Astrocyte (in vitro differentiated cells and primary cell): ENCODE measurements at regions not wholly inside any gene's neighbourhood (a gene's known extent, or its start where the extent isn't known, plus 50 kb on each side); places are given as distances from the start of the nearest gene placed in this dataset.
A peak's percentile ranks its signal among the peaks of the same experiment; 100 is the strongest.

Source experiments
- DNase-seq: peaks from one replicate; pipeline ENCODE4 v3.0.0-alpha.2; 2010; ENCODE audit warnings: low read depth
- FAIRE-seq: peaks from 2 replicates; lab custom pipeline; 2011; peaks lifted over from hg19 to GRCh38; lab: Jason Lieb, UNC
- H2AFZ ChIP-seq: 2 replicates; pipeline ENCODE4 v1.6.0; 2012; ENCODE audit warnings: low read depth, low read length, inconsistent platforms
- H3K27ac ChIP-seq: 2 replicates; pipeline ENCODE4 v1.5.1; 2011; ENCODE audit warnings: low read depth, low read length, inconsistent platforms
- H3K27me3 ChIP-seq: 2 replicates; pipeline ENCODE4 v1.6.0; 2011; ENCODE audit warnings: low read length, inconsistent platforms; ENCODE audit not compliant: insufficient read depth
- H3K36me3 ChIP-seq: 2 replicates; pipeline ENCODE4 v1.5.1; 2011; ENCODE audit warnings: low read length, inconsistent platforms; ENCODE audit not compliant: insufficient read depth
- H3K4me1 ChIP-seq: 2 replicates; pipeline ENCODE4 v1.5.1; 2011; ENCODE audit warnings: low read length, inconsistent platforms; ENCODE audit not compliant: insufficient read depth
- H3K4me2 ChIP-seq: 2 replicates; pipeline ENCODE4 v1.6.0; 2012; ENCODE audit warnings: low read length, inconsistent platforms
- H3K4me3 ChIP-seq: 2 replicates; pipeline ENCODE4 v1.5.1; 2011; ENCODE audit warnings: low read depth, mild to moderate bottlenecking, low read length, inconsistent platforms; ENCODE audit not compliant: insufficient read depth
- H3K79me2 ChIP-seq: 2 replicates; pipeline ENCODE4 v1.6.0; 2012; ENCODE audit warnings: mild to moderate bottlenecking, low read length, inconsistent platforms; ENCODE audit not compliant: insufficient read depth
- H3K9ac ChIP-seq: 2 replicates; pipeline ENCODE4 v1.6.0; 2012; ENCODE audit warnings: mild to moderate bottlenecking, low read length, inconsistent platforms
- H3K9me3 ChIP-seq: 2 replicates; pipeline ENCODE4 v1.5.1; 2012; ENCODE audit warnings: low read depth, mild to moderate bottlenecking, low read length, inconsistent platforms; ENCODE audit not compliant: insufficient read depth
- H4K20me1 ChIP-seq: 2 replicates; pipeline ENCODE4 v1.6.0; 2012; ENCODE audit warnings: low read length, inconsistent platforms; ENCODE audit not compliant: insufficient read depth
- H3K27ac Mint-ChIP-seq: one replicate; pipeline ENCODE4 v1.8.0; 2021; ENCODE audit warnings: mild to moderate bottlenecking, mixed read lengths; ENCODE audit not compliant: unreplicated experiment
- H3K27me3 Mint-ChIP-seq: one replicate; pipeline ENCODE4 v1.8.0; 2021; ENCODE audit warnings: low read depth, mixed read lengths; ENCODE audit not compliant: unreplicated experiment
- H3K36me3 Mint-ChIP-seq: one replicate; pipeline ENCODE4 v1.8.0; 2021; ENCODE audit warnings: low read depth, mixed read lengths; ENCODE audit not compliant: unreplicated experiment
- H3K4me1 Mint-ChIP-seq: one replicate; pipeline ENCODE4 v1.8.0; 2021; ENCODE audit warnings: low read depth, mixed read lengths; ENCODE audit not compliant: unreplicated experiment
- H3K4me3 Mint-ChIP-seq: one replicate; pipeline ENCODE4 v1.8.0; 2021; ENCODE audit warnings: mild to moderate bottlenecking, moderate library complexity, mixed read lengths; ENCODE audit not compliant: unreplicated experiment
- H3K9me3 Mint-ChIP-seq: one replicate; pipeline ENCODE4 v1.8.0; 2021; ENCODE audit warnings: mild to moderate bottlenecking, mixed read lengths; ENCODE audit not compliant: unreplicated experiment
- CTCF ChIP-seq: IDR thresholded peaks from 2 replicates; pipeline ENCODE4 v1.5.1; 2011; ENCODE audit warnings: low read depth, mild to moderate bottlenecking, inconsistent platforms, low read length, moderate library complexity; ENCODE audit not compliant: insufficient read depth
- EZH2 ChIP-seq: IDR thresholded peaks from 2 replicates; pipeline ENCODE4 v1.6.1; 2012; ENCODE audit warnings: mild to moderate bottlenecking, low read length, inconsistent platforms; ENCODE audit not compliant: insufficient read depth

GRCh38 chr20:48333707-48334106 lies 494.1 kb downstream of the PREX1 start:
- FAIRE-seq (no peak), DNase-seq (no peak)
- H3K36me3 Mint-ChIP-seq, result no peaks in the 10 kb centered on the region
- H2AFZ ChIP-seq, result no peak overlapping the region
- peaks cover 12% of the 10 kb centered on the region for H3K4me1 ChIP-seq
- no peak overlapping the region for H3K9ac ChIP-seq
- no peak overlapping the region for H3K27ac ChIP-seq
- no peaks in the 10 kb centered on the region for H4K20me1 ChIP-seq
- no peak overlapping the region for H3K4me3 ChIP-seq
- H3K27me3 ChIP-seq, result peaks cover 9% of the 10 kb centered on the region
- no peak overlapping the region for H3K4me2 ChIP-seq
- no peaks in the 10 kb centered on the region for H3K9me3 Mint-ChIP-seq
- peaks cover 22% of the 10 kb centered on the region for H3K4me1 Mint-ChIP-seq
- H3K79me2 ChIP-seq, result no peaks in the 10 kb centered on the region
- no peak for TF ChIP-seq EZH2
- H3K9me3 ChIP-seq, result no peaks in the 10 kb centered on the region
- H3K4me3 Mint-ChIP-seq, result no peak overlapping the region
- no peaks in the 10 kb centered on the region for H3K36me3 ChIP-seq
- peaks cover 2% of the 10 kb centered on the region for H3K27me3 Mint-ChIP-seq
- no peak overlapping the region for H3K27ac Mint-ChIP-seq

GRCh38 chr20:48332555-48332954 lies 495.2 kb downstream of the PREX1 start:
- Mint-ChIP-seq H3K4me1 (peaks cover 20% of the 10 kb centered on the region), H3K27me3 (peaks cover 10% of the 10 kb centered on the region), H3K9me3 (no peaks in the 10 kb centered on the region), H3K4me3 (no peak overlapping the region), H3K27ac (no peak overlapping the region), H3K36me3 (no peaks in the 10 kb centered on the region)
- no peaks in the 10 kb centered on the region for H4K20me1 ChIP-seq
- H3K4me2 ChIP-seq, result no peak overlapping the region
- peak; percentile 71 for DNase-seq
- H3K79me2 ChIP-seq, result no peaks in the 10 kb centered on the region
- peaks cover 8% of the 10 kb centered on the region for H3K4me1 ChIP-seq
- no peak overlapping the region for H3K4me3 ChIP-seq
- H3K9me3 ChIP-seq, result no peaks in the 10 kb centered on the region
- no peak for FAIRE-seq
- TF ChIP-seq EZH2 (no peak), CTCF (no peak)
- peaks cover 9% of the 10 kb centered on the region for H3K27me3 ChIP-seq
- H3K9ac ChIP-seq, result no peak overlapping the region
- no peak overlapping the region for H2AFZ ChIP-seq
- no peaks in the 10 kb centered on the region for H3K36me3 ChIP-seq
- H3K27ac ChIP-seq, result no peak overlapping the region

- TF ChIP-seq EZH2 (no peak), CTCF (no peak)
- Histone ChIP-seq H3K4me1 (peaks cover 8% of the 10 kb centered on the region), H2AFZ (no peak overlapping the region), H3K36me3 (no peaks in the 10 kb centered on the region), H3K27ac (no peak overlapping the region), H3K79me2 (no peaks in the 10 kb centered on the region), H3K4me3 (no peak overlapping the region), H3K27me3 (peaks cover 7% of the 10 kb centered on the region), H3K9ac (no peak overlapping the region), H3K9me3 (no peaks in the 10 kb centered on the region), H4K20me1 (no peaks in the 10 kb centered on the region), H3K4me2 (no peak overlapping the region)
- no peaks in the 10 kb centered on the region for H3K36me3 Mint-ChIP-seq
- H3K27me3 Mint-ChIP-seq, result peaks cover 10% of the 10 kb centered on the region
- FAIRE-seq (no peak), DNase-seq (no peak)
- H3K4me1 Mint-ChIP-seq, result peaks cover 17% of the 10 kb centered on the region
- H3K27ac Mint-ChIP-seq, result no peak overlapping the region
- no peaks in the 10 kb centered on the region for H3K9me3 Mint-ChIP-seq
- no peak overlapping the region for H3K4me3 Mint-ChIP-seq
Observed at GRCh38 chr20:48331518-48332286, 496.1 kb downstream of the PREX1 start.
